ENCODE measurements at regions not wholly inside any gene's neighbourhood (a gene's known extent, or its start where the extent isn't known, plus 50 kb on each side); places are given as distances from the start of the nearest gene placed in this dataset.

DNA sequence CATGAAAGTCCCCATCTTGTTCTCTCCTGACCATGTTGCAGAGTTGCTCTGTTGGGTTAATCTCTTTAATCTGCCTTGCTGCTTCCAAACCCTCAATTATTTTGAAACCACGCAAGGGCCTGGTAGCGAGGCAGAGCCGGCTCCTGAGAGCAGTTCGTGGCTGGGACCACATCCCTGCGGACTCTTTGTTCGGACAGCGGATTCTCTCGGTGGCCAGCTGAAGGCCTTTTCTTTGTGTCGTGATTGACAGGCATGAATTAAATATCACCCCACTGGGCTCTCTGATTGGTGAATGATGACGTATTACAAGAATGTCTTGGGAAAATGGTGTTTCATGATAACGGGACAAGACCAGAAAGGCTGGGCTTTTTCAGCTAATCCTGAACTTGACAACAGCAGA is 66.9 kb upstream of the ARHGAP21 start:
- Histone ChIP-seq H3K27ac (no peak overlapping the region), H3K9ac (no peak overlapping the region), H2AFZ (replicated peaks) (no peak overlapping the region), H3K4me3 (no peak overlapping the region), H3K4me1 (peaks cover 6% of the 10 kb centered on the region), H4K20me1 (ENCODE audit: low read depth) (no peaks in the 10 kb centered on the region), H3K36me3 (no peaks in the 10 kb centered on the region), H3K9me3 (ENCODE audit: low read depth) (no peaks in the 10 kb centered on the region), H3F3A (ENCODE audit: low read depth) (no peaks in the 10 kb centered on the region), H3K27me3 (no peaks in the 10 kb centered on the region), H3K4me2 (peak overlapping the region; percentile 2), H3K79me2 (ENCODE audit: low read depth) (no peaks in the 10 kb centered on the region)
- TF ChIP-seq EZH2 (IDR thresholded peaks at IDR 0.05) (no peak), EZH2phosphoT487 (IDR thresholded peaks at IDR 0.05) (no peak), CTCF (IDR thresholded peaks at IDR 0.05) (no peak)
- Mint-ChIP-seq H3K4me3 (no peak overlapping the region), H3K36me3 (no peaks in the 10 kb centered on the region), H3K27ac (no peak overlapping the region), H3K4me1 (peaks cover 13% of the 10 kb centered on the region), H3K9me3 (no peaks in the 10 kb centered on the region), H3K27me3 (ENCODE audit: insufficient read depth, low read depth) (peaks cover 2% of the 10 kb centered on the region)
- DNase-seq (ENCODE audit: low spot score): peak; percentile 76

- Mint-ChIP-seq H3K9me3 (no peaks in the 10 kb centered on the region), H3K27ac (no peak overlapping the region), H3K4me1 (peaks cover 13% of the 10 kb centered on the region), H3K4me3 (no peak overlapping the region), H3K36me3 (no peaks in the 10 kb centered on the region), H3K27me3 (ENCODE audit: insufficient read depth, low read depth) (peaks cover 5% of the 10 kb centered on the region)
- no peak overlapping the region for H3K27ac ChIP-seq
- H3K9me3 ChIP-seq (ENCODE audit: low read depth): no peaks in the 10 kb centered on the region
- no peaks in the 10 kb centered on the region for H4K20me1 ChIP-seq (ENCODE audit: low read depth)
- H3K36me3 ChIP-seq: no peaks in the 10 kb centered on the region
- TF ChIP-seq CTCF (IDR thresholded peaks at IDR 0.05): no peak
- no peak for TF ChIP-seq EZH2 (IDR thresholded peaks at IDR 0.05)
- TF ChIP-seq EZH2phosphoT487 (IDR thresholded peaks at IDR 0.05): no peak
- no peak overlapping the region for H3K4me3 ChIP-seq
- H3F3A ChIP-seq (ENCODE audit: low read depth): no peaks in the 10 kb centered on the region
- no peak for DNase-seq (ENCODE audit: low spot score)
- no peaks in the 10 kb centered on the region for H3K27me3 ChIP-seq
- no peak overlapping the region for H2AFZ ChIP-seq (replicated peaks)
- no peak overlapping the region for H3K9ac ChIP-seq
- H3K79me2 ChIP-seq (ENCODE audit: low read depth): no peaks in the 10 kb centered on the region
- H3K4me1 ChIP-seq: peaks cover 6% of the 10 kb centered on the region
- H3K4me2 ChIP-seq: peak overlapping the region; percentile 2
Measured at GRCh38 chr10:24790073-24790472, 66.4 kb upstream of the ARHGAP21 start.

DNA sequence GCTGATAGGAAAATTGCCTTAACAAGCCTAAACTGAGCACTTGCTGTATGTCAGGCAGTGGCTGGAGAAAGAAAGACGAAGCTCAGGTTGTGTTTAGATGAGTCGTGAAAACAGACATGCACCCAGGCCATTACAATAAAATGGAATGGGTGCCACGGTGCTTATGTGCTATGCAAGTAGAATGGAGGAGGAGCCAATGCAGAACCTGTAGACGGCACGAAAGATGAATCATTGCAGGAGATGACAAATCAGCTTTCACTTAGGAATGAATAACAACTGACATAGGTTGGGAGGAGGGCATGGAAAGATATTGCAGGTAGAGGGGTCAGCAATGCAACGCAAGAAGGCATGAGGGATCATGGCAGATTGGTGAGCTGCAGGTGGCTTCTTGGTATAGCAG is 61.2 kb upstream of the ARHGAP21 start:
- H3K9me3 ChIP-seq (ENCODE audit: low read depth): no peaks in the 10 kb centered on the region
- no peaks in the 10 kb centered on the region for H3F3A ChIP-seq (ENCODE audit: low read depth)
- H3K27ac ChIP-seq: no peak overlapping the region
- TF ChIP-seq CTCF (IDR thresholded peaks at IDR 0.05) (no peak), EZH2 (IDR thresholded peaks at IDR 0.05) (no peak), EZH2phosphoT487 (IDR thresholded peaks at IDR 0.05) (no peak)
- H3K4me1 Mint-ChIP-seq: peaks cover 3% of the 10 kb centered on the region
- DNase-seq (ENCODE audit: low spot score): no peak
- H3K4me2 ChIP-seq: no peak overlapping the region
- H3K4me1 ChIP-seq: no peaks in the 10 kb centered on the region
- no peak overlapping the region for H3K27ac Mint-ChIP-seq
- H3K4me3 ChIP-seq: no peak overlapping the region
- H3K79me2 ChIP-seq (ENCODE audit: low read depth): no peaks in the 10 kb centered on the region
- H3K27me3 ChIP-seq: no peaks in the 10 kb centered on the region
- H2AFZ ChIP-seq (replicated peaks): no peak overlapping the region
- peaks cover 8% of the 10 kb centered on the region for H3K27me3 Mint-ChIP-seq (ENCODE audit: insufficient read depth, low read depth)
- H3K9me3 Mint-ChIP-seq: peaks cover 3% of the 10 kb centered on the region
- H3K36me3 ChIP-seq: no peaks in the 10 kb centered on the region
- H3K9ac ChIP-seq: no peak overlapping the region
- no peaks in the 10 kb centered on the region for H4K20me1 ChIP-seq (ENCODE audit: low read depth)
- no peaks in the 10 kb centered on the region for H3K36me3 Mint-ChIP-seq
- no peak overlapping the region for H3K4me3 Mint-ChIP-seq
